ENCODE measurements at regions not wholly inside any gene's neighbourhood (a gene's known extent, or its start where the extent isn't known, plus 50 kb on each side); places are given as distances from the start of the nearest gene placed in this dataset.

DNA sequence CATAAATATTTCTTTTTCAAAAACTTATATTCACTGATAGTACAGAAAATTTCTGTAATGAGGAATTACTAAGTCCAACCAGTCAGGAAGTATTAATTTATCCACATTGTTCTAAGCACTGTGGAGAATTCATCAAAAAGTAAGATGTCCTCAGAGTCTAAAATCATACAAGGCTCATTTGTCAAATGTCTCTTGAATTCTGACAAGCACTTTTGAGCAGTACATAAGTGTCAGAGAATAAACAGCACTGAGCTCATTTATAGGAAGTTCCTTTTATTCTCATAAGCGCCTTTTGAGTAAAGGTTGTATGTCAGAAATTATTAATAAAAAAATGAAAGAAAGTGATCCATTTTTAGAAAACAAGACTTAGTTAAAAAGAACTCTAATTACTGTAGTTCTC, 523.2 kb upstream of the EPHA5 start:
- Mint-ChIP-seq H3K36me3 (ENCODE audit: low read depth) (no peaks in the 10 kb centered on the region), H3K4me1 (no peaks in the 10 kb centered on the region), H3K9me3 (no peaks in the 10 kb centered on the region), H3K27me3 (ENCODE audit: low read depth) (no peaks in the 10 kb centered on the region), H3K4me3 (no peak overlapping the region), H3K27ac (no peak overlapping the region)
- TF ChIP-seq, protein P1, sequence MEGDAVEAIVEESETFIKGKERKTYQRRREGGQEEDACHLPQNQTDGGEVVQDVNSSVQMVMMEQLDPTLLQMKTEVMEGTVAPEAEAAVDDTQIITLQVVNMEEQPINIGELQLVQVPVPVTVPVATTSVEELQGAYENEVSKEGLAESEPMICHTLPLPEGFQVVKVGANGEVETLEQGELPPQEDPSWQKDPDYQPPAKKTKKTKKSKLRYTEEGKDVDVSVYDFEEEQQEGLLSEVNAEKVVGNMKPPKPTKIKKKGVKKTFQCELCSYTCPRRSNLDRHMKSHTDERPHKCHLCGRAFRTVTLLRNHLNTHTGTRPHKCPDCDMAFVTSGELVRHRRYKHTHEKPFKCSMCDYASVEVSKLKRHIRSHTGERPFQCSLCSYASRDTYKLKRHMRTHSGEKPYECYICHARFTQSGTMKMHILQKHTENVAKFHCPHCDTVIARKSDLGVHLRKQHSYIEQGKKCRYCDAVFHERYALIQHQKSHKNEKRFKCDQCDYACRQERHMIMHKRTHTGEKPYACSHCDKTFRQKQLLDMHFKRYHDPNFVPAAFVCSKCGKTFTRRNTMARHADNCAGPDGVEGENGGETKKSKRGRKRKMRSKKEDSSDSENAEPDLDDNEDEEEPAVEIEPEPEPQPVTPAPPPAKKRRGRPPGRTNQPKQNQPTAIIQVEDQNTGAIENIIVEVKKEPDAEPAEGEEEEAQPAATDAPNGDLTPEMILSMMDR (IDR thresholded peaks at IDR 0.05; ENCODE audit: unreplicated experiment in 3 of 3), result no peak

DNA sequence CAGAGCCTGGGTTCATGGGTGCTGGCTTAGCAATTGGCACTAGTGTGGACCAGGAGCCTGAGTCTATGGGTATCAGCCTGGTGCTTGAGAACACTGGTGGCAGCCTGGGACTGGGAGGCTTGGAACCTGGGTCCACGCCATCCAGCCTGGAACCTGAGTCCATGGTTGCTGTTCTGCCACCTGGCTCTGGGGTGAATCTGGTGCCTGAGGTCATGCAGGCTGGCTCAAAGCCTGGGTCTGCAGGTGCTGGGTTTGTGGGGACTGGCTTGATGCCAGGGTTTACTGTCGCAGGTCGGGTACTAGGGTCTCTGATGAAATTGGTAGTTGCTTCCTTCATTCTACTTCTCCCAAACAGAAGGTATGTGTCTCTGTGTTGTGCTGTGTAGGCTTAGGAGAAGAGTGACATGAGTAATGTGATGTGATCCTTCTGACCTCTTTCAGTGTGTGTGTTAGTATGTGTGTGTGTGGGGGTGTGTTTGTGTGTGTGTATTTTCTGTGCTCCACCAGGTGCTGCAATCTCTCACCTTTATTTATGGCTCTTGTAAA, 517.0 kb upstream of the EPHA5 start:
- Mint-ChIP-seq H3K4me3 (no peak overlapping the region), H3K4me1 (no peaks in the 10 kb centered on the region), H3K9me3 (no peaks in the 10 kb centered on the region), H3K27me3 (ENCODE audit: low read depth) (peaks cover 3% of the 10 kb centered on the region), H3K36me3 (ENCODE audit: low read depth) (no peaks in the 10 kb centered on the region), H3K27ac (no peak overlapping the region)
- TF ChIP-seq, protein P1 (IDR thresholded peaks at IDR 0.05; ENCODE audit: unreplicated experiment in 3 of 3), result no peak

DNA sequence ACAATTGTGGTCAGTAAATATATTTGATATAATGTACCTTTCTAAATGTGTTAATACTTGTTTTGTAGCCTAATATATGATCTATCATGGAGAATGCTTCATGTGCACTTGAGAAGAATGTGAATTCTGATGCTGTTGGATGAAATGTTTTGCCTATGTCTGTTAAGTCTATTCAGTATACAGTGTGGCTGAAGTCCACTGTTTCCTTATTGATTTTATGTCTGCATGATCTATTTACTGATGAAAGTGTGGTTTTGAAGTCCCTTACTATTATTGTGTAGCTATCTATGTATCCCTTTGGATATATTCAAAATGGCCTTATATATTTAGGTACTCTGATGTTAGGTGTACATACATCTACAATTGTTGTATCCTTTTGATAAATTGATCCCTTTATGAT, 515.8 kb upstream of the EPHA5 start:
- peaks cover 3% of the 10 kb centered on the region for H3K27me3 Mint-ChIP-seq (ENCODE audit: low read depth)
- H3K36me3 Mint-ChIP-seq (ENCODE audit: low read depth), result no peaks in the 10 kb centered on the region
- TF ChIP-seq, protein P1 (IDR thresholded peaks at IDR 0.05; ENCODE audit: unreplicated experiment in 3 of 3), result no peak
- H3K4me3 Mint-ChIP-seq, result no peak overlapping the region
- no peaks in the 10 kb centered on the region for H3K9me3 Mint-ChIP-seq
- no peak overlapping the region for H3K27ac Mint-ChIP-seq
- no peaks in the 10 kb centered on the region for H3K4me1 Mint-ChIP-seq

DNA sequence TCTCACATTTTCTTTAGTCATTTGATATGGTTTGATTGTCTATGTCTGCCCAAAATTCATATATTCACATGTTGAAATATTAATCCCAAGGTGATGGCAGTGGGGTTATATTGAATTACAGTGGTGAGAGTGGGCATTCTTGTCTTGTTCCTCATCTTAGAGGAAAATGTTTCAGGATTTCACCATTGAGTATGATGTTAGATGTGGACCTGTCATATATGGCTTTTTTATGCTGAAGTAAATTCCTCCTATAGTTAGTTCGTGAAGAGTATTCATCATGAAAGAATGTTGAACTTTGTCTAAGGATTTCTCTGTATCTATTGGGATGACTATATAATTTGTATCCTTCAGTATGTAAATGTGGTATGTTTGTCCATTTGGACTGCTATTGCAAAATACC, 512.3 kb upstream of the EPHA5 start:
- Mint-ChIP-seq H3K4me3 (no peak overlapping the region), H3K9me3 (no peaks in the 10 kb centered on the region), H3K36me3 (ENCODE audit: low read depth) (no peaks in the 10 kb centered on the region), H3K4me1 (no peaks in the 10 kb centered on the region), H3K27ac (no peak overlapping the region), H3K27me3 (ENCODE audit: low read depth) (peaks cover 3% of the 10 kb centered on the region)
- TF ChIP-seq, protein P1 (IDR thresholded peaks at IDR 0.05; ENCODE audit: unreplicated experiment in 3 of 3), result no peak

DNA sequence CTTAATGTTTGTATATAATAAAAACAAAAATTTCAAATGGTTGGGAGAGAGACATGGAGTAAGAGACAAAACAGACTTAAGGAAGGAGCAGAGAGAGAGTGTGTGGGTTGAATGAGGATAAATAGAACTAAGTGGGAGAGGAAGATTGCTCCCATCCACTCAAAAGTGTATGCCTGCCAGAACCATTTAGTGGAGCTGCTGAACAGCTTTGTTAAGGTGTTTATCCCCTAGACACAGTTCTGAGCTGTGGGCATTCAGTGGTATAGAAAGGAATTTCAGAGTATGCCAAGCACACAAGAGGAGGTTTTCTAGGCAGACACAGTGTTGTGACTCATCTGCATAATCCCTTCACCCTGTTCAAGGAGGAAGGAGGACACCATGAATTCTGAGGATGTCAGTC, 508.6 kb upstream of the EPHA5 start:
- H3K9me3 Mint-ChIP-seq, result no peaks in the 10 kb centered on the region
- peak overlapping the region in 1 of 3 experiments; percentile 7 for H3K27ac Mint-ChIP-seq
- H3K36me3 Mint-ChIP-seq (ENCODE audit: low read depth), result no peaks in the 10 kb centered on the region
- H3K27me3 Mint-ChIP-seq (ENCODE audit: low read depth), result no peaks in the 10 kb centered on the region
- H3K4me1 Mint-ChIP-seq, result no peaks in the 10 kb centered on the region
- TF ChIP-seq, protein P1 (IDR thresholded peaks at IDR 0.05; ENCODE audit: unreplicated experiment in 3 of 3), result no peak
- H3K4me3 Mint-ChIP-seq, result no peak overlapping the region

DNA sequence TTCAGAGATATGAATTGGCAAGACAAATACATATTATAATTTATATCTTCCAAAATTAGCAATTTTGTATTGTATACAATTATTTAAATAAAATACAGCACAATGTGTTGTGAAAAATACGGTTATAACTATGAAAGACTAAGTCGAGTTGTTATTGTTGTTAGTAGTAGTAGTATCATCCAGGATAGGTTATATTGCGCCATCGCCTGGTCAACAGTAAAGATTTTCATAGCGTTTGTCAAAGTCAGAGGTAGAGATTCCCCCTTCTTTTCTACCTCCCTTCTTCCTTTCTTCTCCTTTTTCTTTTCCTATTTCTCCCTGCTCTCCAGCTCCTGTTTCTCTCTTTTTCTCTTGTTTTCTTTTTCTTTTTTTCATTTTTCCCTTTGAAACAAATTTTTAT, 499.1 kb upstream of the EPHA5 start:
- no peak overlapping the region for H3K27ac Mint-ChIP-seq
- no peaks in the 10 kb centered on the region for H3K9me3 Mint-ChIP-seq
- no peak overlapping the region for H3K4me3 Mint-ChIP-seq
- no peaks in the 10 kb centered on the region for H3K36me3 Mint-ChIP-seq (ENCODE audit: low read depth)
- TF ChIP-seq, protein P1 (IDR thresholded peaks at IDR 0.05; ENCODE audit: unreplicated experiment in 3 of 3), result peak; percentile 11 to 25 (median 15)
- no peaks in the 10 kb centered on the region for H3K27me3 Mint-ChIP-seq (ENCODE audit: low read depth)
- no peaks in the 10 kb centered on the region for H3K4me1 Mint-ChIP-seq
